ENCODE measurements at regions not wholly inside any gene's neighbourhood (a gene's known extent, or its start where the extent isn't known, plus 50 kb on each side); places are given as distances from the start of the nearest gene placed in this dataset.

- H3K4me1 ChIP-seq = no peaks in the 10 kb centered on the region
- intact Hi-C loops (cut with DNase I; ENCODE audit: low total_unique reads) = no loop called here
- no peak for DNase-seq
- H3K4me3 ChIP-seq = no peak overlapping the region
- no peak overlapping the region for H3K27ac ChIP-seq
- H3K9me3 ChIP-seq = no peaks in the 10 kb centered on the region
- 83 to 93% (median 91%) methylated on average over 4 of the region's 4 CpGs for WGBS, 5 donors
- no peak for TF ChIP-seq POLR2AphosphoS5 (IDR thresholded peaks at IDR 0.05)
- TF ChIP-seq CTCF (IDR thresholded peaks at IDR 0.05) = no peak
- TF ChIP-seq POLR2A (IDR thresholded peaks at IDR 0.05) = no peak
- TF ChIP-seq EP300 (IDR thresholded peaks at IDR 0.05) = no peak
- no peaks in the 10 kb centered on the region for H3K36me3 ChIP-seq
- H3K27me3 ChIP-seq = no peaks in the 10 kb centered on the region
These were observed 527.0 kb downstream of the TNS1 start for GRCh38 chr2:217475791-217476190.

GRCh38 chr2:217475101-217475500 is 527.7 kb downstream of the TNS1 start:
- Histone ChIP-seq H3K9me3 (no peaks in the 10 kb centered on the region), H3K4me3 (no peak overlapping the region), H3K27me3 (no peaks in the 10 kb centered on the region), H3K27ac (no peak overlapping the region), H3K36me3 (no peaks in the 10 kb centered on the region), H3K4me1 (no peaks in the 10 kb centered on the region)
- DNase-seq = no peak
- 69 to 83% (median 79%) methylated on average over 2 of the region's 2 CpGs for WGBS, 5 donors
- intact Hi-C loops (cut with DNase I; ENCODE audit: low total_unique reads) = no loop called here
- TF ChIP-seq POLR2AphosphoS5 (IDR thresholded peaks at IDR 0.05) (no peak), EP300 (IDR thresholded peaks at IDR 0.05) (no peak), POLR2A (IDR thresholded peaks at IDR 0.05) (no peak), CTCF (IDR thresholded peaks at IDR 0.05) (no peak)

GRCh38 chr2:217471319-217471718 is 531.5 kb downstream of the TNS1 start:
- Histone ChIP-seq H3K36me3 (no peaks in the 10 kb centered on the region), H3K9me3 (no peaks in the 10 kb centered on the region), H3K4me1 (no peaks in the 10 kb centered on the region), H3K4me3 (no peak overlapping the region), H3K27me3 (no peaks in the 10 kb centered on the region), H3K27ac (no peak overlapping the region)
- no peak for DNase-seq
- intact Hi-C loops (cut with DNase I; ENCODE audit: low total_unique reads) = no loop called here
- WGBS, 5 donors = 79 to 96% (median 92%) methylated on average over 1 of the region's 1 CpG
- TF ChIP-seq CTCF (IDR thresholded peaks at IDR 0.05) = no peak
- TF ChIP-seq POLR2AphosphoS5 (IDR thresholded peaks at IDR 0.05) = no peak
- TF ChIP-seq EP300 (IDR thresholded peaks at IDR 0.05) = no peak
- no peak for TF ChIP-seq POLR2A (IDR thresholded peaks at IDR 0.05)

GRCh38 chr2:217469203-217469810 is 533.5 kb downstream of the TNS1 start:
- no peak for DNase-seq
- Histone ChIP-seq H3K4me1 (no peaks in the 10 kb centered on the region), H3K9me3 (no peaks in the 10 kb centered on the region), H3K4me3 (no peak overlapping the region), H3K27me3 (no peaks in the 10 kb centered on the region), H3K27ac (no peak overlapping the region), H3K36me3 (no peaks in the 10 kb centered on the region)
- WGBS, 5 donors = 86 to 100% (median 88%) methylated on average over 2 of the region's 2 CpGs
- intact Hi-C loops (cut with DNase I; ENCODE audit: low total_unique reads) = no loop called here
- no peak for TF ChIP-seq EP300 (IDR thresholded peaks at IDR 0.05)
- TF ChIP-seq POLR2AphosphoS5 (IDR thresholded peaks at IDR 0.05) = no peak
- TF ChIP-seq POLR2A (IDR thresholded peaks at IDR 0.05) = no peak
- no peak for TF ChIP-seq CTCF (IDR thresholded peaks at IDR 0.05)
